ENCODE measurements at regions not wholly inside any gene's neighbourhood (a gene's known extent, or its start where the extent isn't known, plus 50 kb on each side); places are given as distances from the start of the nearest gene placed in this dataset.

- no peak for DNase-seq
Measured at GRCh38 chr13:39976481-39976880, 321.0 kb downstream of the COG6 start.

- DNase-seq = no peak
Measured at GRCh38 chr13:39981056-39981455, 325.6 kb downstream of the COG6 start.

- DNase-seq = no peak
Measured at GRCh38 chr13:39982745-39983144, 327.3 kb downstream of the COG6 start.

- DNase-seq = no peak
Measured at GRCh38 chr13:39985071-39985470, 329.6 kb downstream of the COG6 start.

GRCh38 chr13:39988351-39988750, 332.9 kb downstream of the COG6 start:
- DNase-seq = no peak

- DNase-seq = no peak
Measured at GRCh38 chr13:39998166-39998565, 342.7 kb downstream of the COG6 start.

- DNase-seq = no peak
Measured at GRCh38 chr13:40002016-40002415, 346.6 kb downstream of the COG6 start.

- DNase-seq = no peak
Measured at GRCh38 chr13:40013554-40013953, 358.1 kb downstream of the COG6 start.

GRCh38 chr13:40016953-40017660, 361.6 kb downstream of the COG6 start:
- no peak for DNase-seq

GRCh38 chr13:40017662-40018262, 362.3 kb downstream of the COG6 start:
- DNase-seq = no peak

GRCh38 chr13:40023595-40024203, 368.2 kb downstream of the COG6 start:
- no peak for DNase-seq

- no peak for DNase-seq
Measured at GRCh38 chr13:40024204-40024966, 368.9 kb downstream of the COG6 start.

- DNase-seq = no peak
Measured at GRCh38 chr13:40024967-40025714, 369.7 kb downstream of the COG6 start.

- DNase-seq = no peak
Measured at GRCh38 chr13:40026174-40026585, 370.7 kb downstream of the COG6 start.

- DNase-seq = no peak
Measured at GRCh38 chr13:40026741-40027140, 371.3 kb downstream of the COG6 start.

GRCh38 chr13:40028446-40028845, 373.0 kb downstream of the COG6 start:
- no peak for DNase-seq

GRCh38 chr13:40031031-40031430, 375.6 kb downstream of the COG6 start:
- DNase-seq = no peak

GRCh38 chr13:40039061-40039460, 383.6 kb downstream of the COG6 start:
- DNase-seq = no peak

- no peak for DNase-seq
Measured at GRCh38 chr13:40042991-40043390, 387.5 kb downstream of the COG6 start.

- no peak for DNase-seq
Measured at GRCh38 chr13:40043764-40044163, 388.3 kb downstream of the COG6 start.

GRCh38 chr13:40047322-40047771, 391.9 kb downstream of the COG6 start:
- no peak for DNase-seq

GRCh38 chr13:40048551-40048950, 393.1 kb downstream of the COG6 start:
- DNase-seq = no peak

- no peak for DNase-seq
Measured at GRCh38 chr13:40052954-40053353, 397.5 kb downstream of the COG6 start.

Data from NCI-H510A treated with DMSO at 0.1 percent for 48 hours (cell line).